MM.1S (cell line): ENCODE measurements at regions not wholly inside any gene's neighbourhood (a gene's known extent, or its start where the extent isn't known, plus 50 kb on each side); places are given as distances from the start of the nearest gene placed in this dataset.

Source experiments
- DNase-seq: peaks from one replicate; pipeline ENCODE4 v3.0.0-alpha.2; 2015
- H2AFZ ChIP-seq: fragments of 300-600 bp; sonication (generic); 2 replicates; pipeline ENCODE4 v1.6.0; 2016; ENCODE audit warnings: antibody characterized with exemption, low read length
- H3F3A ChIP-seq: fragments of 300-600 bp; sonication (generic); 2 replicates; pipeline ENCODE4 v1.6.1; 2016; ENCODE audit warnings: mild to moderate bottlenecking, antibody characterized with exemption, low read length, moderate library complexity, mixed read lengths; ENCODE audit not compliant: insufficient read depth
- H3K27ac ChIP-seq: fragments of 300-600 bp; sonication (generic); 2 replicates; pipeline ENCODE4 v1.5.1; 2016; ENCODE audit warnings: mild to moderate bottlenecking, low read length
- H3K27me3 ChIP-seq: fragments of 300-600 bp; sonication (generic); replicated peaks from 2 replicates; pipeline ENCODE4 v1.6.0; 2016; ENCODE audit warnings: low read length; ENCODE audit not compliant: insufficient read depth
- H3K36me3 ChIP-seq: fragments of 300-600 bp; sonication (generic); replicated peaks from 2 replicates; pipeline ENCODE4 v1.6.1; 2016; ENCODE audit warnings: mild to moderate bottlenecking, low read length, mixed read lengths; ENCODE audit not compliant: insufficient read depth
- H3K4me1 ChIP-seq: fragments of 300-600 bp; sonication (generic); 2 replicates; pipeline ENCODE4 v1.6.1; 2016; ENCODE audit warnings: low read length, mixed read lengths
- H3K4me2 ChIP-seq: fragments of 300-600 bp; sonication (generic); 2 replicates; pipeline ENCODE4 v1.6.0; 2016; ENCODE audit warnings: low read depth, low read length
- H3K4me3 ChIP-seq: fragments of 300-600 bp; sonication (generic); 2 replicates; pipeline ENCODE4 v1.5.1; 2016; ENCODE audit warnings: low read length, mixed read lengths
- H3K79me2 ChIP-seq: fragments of 300-600 bp; sonication (generic); 2 replicates; pipeline ENCODE4 v1.6.1; 2016; ENCODE audit warnings: mixed run types, low read length, mixed read lengths
- H3K9ac ChIP-seq: fragments of 300-600 bp; sonication (generic); 2 replicates; pipeline ENCODE4 v1.6.1; 2016; ENCODE audit warnings: low read length, mixed read lengths
- H3K9me2 ChIP-seq: fragments of 300-600 bp; sonication (generic); replicated peaks from 2 replicates; pipeline ENCODE4 v1.6.1; 2016; ENCODE audit warnings: mild to moderate bottlenecking, low read length, mixed read lengths; ENCODE audit not compliant: insufficient read depth
- H3K9me3 ChIP-seq: fragments of 300-600 bp; sonication (generic); replicated peaks from 2 replicates; pipeline ENCODE4 v1.6.1; 2016; ENCODE audit warnings: mild to moderate bottlenecking, low read length, mixed read lengths; ENCODE audit not compliant: insufficient read depth
- H4K20me1 ChIP-seq: fragments of 300-600 bp; sonication (generic); 2 replicates; pipeline ENCODE4 v1.6.1; 2016; ENCODE audit warnings: mild to moderate bottlenecking, low read length, moderate library complexity, mixed read lengths; ENCODE audit not compliant: insufficient read depth
- EZH2 ChIP-seq: fragments of 300-600 bp; sonication (generic); optimal IDR thresholded peaks from 2 replicates; pipeline ENCODE3; 2017; ENCODE audit warnings: low read depth, mild to moderate bottlenecking, antibody characterized with exemption, low read length, mixed read lengths
- EZH2phosphoT487 ChIP-seq: fragments of 300-600 bp; sonication (generic); IDR thresholded peaks from 2 replicates; pipeline ENCODE4 v1.6.1; 2018; ENCODE audit warnings: antibody characterized with exemption, low read length
- TF ChIP-seq, protein P1 (sequence below): fragments of 300-600 bp; sonication (generic); IDR thresholded peaks from 2 replicates; pipeline ENCODE4 v1.5.1; 2016; ENCODE audit warnings: antibody characterized with exemption, low read length, mixed read lengths

DNA sequence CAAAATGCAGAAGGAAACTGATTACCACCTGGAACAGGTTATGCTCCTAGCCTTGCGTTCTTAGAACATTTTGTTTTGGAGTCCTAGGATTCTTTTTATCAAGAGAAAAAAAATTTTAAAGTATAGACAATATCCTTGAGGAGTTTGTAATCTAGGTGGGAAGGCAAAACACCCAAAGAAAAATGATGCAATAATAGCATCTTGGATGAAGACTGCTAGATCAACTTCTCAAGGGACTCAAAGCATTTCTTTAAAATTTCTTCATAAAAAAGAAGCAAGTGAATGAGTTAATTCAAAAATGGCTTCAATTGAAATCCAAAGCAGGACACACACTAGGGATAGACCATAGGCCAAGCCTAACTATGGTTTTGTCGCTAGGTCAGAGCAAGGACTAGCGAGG lies 515.8 kb upstream of the ZFHX3 start:
- Histone ChIP-seq H2AFZ (no peak overlapping the region), H3K79me2 (no peaks in the 10 kb centered on the region), H3F3A (no peaks in the 10 kb centered on the region), H3K27me3 (no peaks in the 10 kb centered on the region), H4K20me1 (no peaks in the 10 kb centered on the region), H3K27ac (no peak overlapping the region), H3K9me2 (no peaks in the 10 kb centered on the region), H3K4me3 (no peak overlapping the region), H3K4me2 (no peak overlapping the region), H3K36me3 (no peaks in the 10 kb centered on the region), H3K9ac (no peak overlapping the region), H3K4me1 (no peaks in the 10 kb centered on the region), H3K9me3 (no peaks in the 10 kb centered on the region)
- no peak for DNase-seq
- TF ChIP-seq EZH2, result no peak
- TF ChIP-seq EZH2phosphoT487, result no peak
- TF ChIP-seq, protein P1, sequence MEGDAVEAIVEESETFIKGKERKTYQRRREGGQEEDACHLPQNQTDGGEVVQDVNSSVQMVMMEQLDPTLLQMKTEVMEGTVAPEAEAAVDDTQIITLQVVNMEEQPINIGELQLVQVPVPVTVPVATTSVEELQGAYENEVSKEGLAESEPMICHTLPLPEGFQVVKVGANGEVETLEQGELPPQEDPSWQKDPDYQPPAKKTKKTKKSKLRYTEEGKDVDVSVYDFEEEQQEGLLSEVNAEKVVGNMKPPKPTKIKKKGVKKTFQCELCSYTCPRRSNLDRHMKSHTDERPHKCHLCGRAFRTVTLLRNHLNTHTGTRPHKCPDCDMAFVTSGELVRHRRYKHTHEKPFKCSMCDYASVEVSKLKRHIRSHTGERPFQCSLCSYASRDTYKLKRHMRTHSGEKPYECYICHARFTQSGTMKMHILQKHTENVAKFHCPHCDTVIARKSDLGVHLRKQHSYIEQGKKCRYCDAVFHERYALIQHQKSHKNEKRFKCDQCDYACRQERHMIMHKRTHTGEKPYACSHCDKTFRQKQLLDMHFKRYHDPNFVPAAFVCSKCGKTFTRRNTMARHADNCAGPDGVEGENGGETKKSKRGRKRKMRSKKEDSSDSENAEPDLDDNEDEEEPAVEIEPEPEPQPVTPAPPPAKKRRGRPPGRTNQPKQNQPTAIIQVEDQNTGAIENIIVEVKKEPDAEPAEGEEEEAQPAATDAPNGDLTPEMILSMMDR, result no peak

DNA sequence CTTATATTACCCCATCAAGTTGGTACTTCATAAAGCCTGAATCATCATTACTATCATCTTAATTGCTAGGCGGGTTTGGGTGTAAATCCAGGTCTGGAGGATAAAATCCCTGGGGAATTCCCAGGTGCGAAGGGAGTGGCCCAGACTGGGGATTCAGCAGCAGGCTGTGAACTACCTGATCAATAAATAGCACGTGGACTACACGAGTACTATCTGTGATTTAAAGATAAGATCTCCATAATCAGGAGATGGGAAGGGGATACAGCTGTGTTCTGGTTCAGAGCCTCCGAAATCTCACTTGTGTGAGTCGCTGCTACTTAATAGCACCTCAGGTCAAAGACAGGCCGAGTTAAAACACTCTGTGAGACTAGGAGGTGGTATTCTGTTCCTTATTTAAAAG lies 512.6 kb upstream of the ZFHX3 start:
- Histone ChIP-seq H4K20me1 (no peaks in the 10 kb centered on the region), H3K4me3 (no peak overlapping the region), H3K4me2 (no peak overlapping the region), H3K9me2 (no peaks in the 10 kb centered on the region), H3K36me3 (no peaks in the 10 kb centered on the region), H3K27me3 (no peaks in the 10 kb centered on the region), H3K9me3 (no peaks in the 10 kb centered on the region), H3K27ac (no peak overlapping the region), H3K79me2 (no peaks in the 10 kb centered on the region), H3K9ac (no peak overlapping the region), H3F3A (no peaks in the 10 kb centered on the region), H2AFZ (no peak overlapping the region), H3K4me1 (no peaks in the 10 kb centered on the region)
- TF ChIP-seq, protein P1, result no peak
- TF ChIP-seq EZH2phosphoT487, result no peak
- TF ChIP-seq EZH2, result no peak
- DNase-seq, result no peak

DNA sequence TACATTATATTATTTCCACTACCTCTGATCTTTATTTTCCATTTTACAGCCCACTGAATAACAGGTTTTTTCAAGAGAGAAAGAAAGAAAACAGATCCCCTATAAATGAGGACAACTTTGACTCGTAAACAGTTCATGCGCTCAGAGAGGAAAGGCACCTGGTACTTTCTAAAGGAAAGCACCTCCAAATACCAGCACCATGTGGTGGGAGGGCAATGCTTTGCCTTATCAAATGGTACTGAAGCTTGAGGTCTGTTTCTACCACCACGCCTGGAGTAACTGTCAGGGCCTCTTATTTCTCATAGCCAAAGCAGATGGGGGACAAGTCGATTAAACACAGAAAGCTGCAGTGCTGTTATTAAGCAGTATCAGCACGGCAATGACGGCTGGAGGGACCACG lies 510.3 kb upstream of the ZFHX3 start:
- H3K4me3 ChIP-seq, result no peak overlapping the region
- H2AFZ ChIP-seq, result no peak overlapping the region
- H3K4me2 ChIP-seq, result no peak overlapping the region
- H3K9me2 ChIP-seq, result no peaks in the 10 kb centered on the region
- no peak overlapping the region for H3K27ac ChIP-seq
- no peaks in the 10 kb centered on the region for H3K36me3 ChIP-seq
- H3K9me3 ChIP-seq, result no peaks in the 10 kb centered on the region
- DNase-seq, result no peak
- no peaks in the 10 kb centered on the region for H3K4me1 ChIP-seq
- H3F3A ChIP-seq, result no peaks in the 10 kb centered on the region
- H3K27me3 ChIP-seq, result no peaks in the 10 kb centered on the region
- TF ChIP-seq EZH2 (no peak), EZH2phosphoT487 (no peak)
- TF ChIP-seq, protein P1, result no peak
- H3K9ac ChIP-seq, result no peak overlapping the region
- H4K20me1 ChIP-seq, result no peaks in the 10 kb centered on the region
- no peaks in the 10 kb centered on the region for H3K79me2 ChIP-seq
